Endothelial cell of umbilical vein (primary cell): ENCODE measurements at regions not wholly inside any gene's neighbourhood (a gene's known extent, or its start where the extent isn't known, plus 50 kb on each side); places are given as distances from the start of the nearest gene placed in this dataset.

Experiments
- CTCF ChIP-seq, 2 donors: IDR thresholded peaks; 1 replicate in 1 of 2; 2 replicates in 1 of 2; pipeline ENCODE4 v1.5.1; 2011; ENCODE audit warnings: low read length in 2 of 2, mild to moderate bottlenecking in 2 of 2, moderate library complexity in 2 of 2, control low read depth in 1 of 2, inconsistent platforms in 1 of 2, low read depth in 1 of 2; ENCODE audit not compliant: insufficient read depth in 1 of 2; ENCODE audit errors: extremely low read depth in 1 of 2
- EZH2 ChIP-seq: IDR thresholded peaks from 2 replicates; pipeline ENCODE4 v1.6.1; 2012; ENCODE audit warnings: borderline replicate concordance, low read depth, mild to moderate bottlenecking, moderate library complexity, low read length, inconsistent platforms; ENCODE audit not compliant: severe bottlenecking
- TF ChIP-seq, protein P1 (sequence below): IDR thresholded peaks from 2 replicates; pipeline ENCODE4 v1.6.1; 2011; ENCODE audit not compliant: insufficient read depth, insufficient read length

DNA sequence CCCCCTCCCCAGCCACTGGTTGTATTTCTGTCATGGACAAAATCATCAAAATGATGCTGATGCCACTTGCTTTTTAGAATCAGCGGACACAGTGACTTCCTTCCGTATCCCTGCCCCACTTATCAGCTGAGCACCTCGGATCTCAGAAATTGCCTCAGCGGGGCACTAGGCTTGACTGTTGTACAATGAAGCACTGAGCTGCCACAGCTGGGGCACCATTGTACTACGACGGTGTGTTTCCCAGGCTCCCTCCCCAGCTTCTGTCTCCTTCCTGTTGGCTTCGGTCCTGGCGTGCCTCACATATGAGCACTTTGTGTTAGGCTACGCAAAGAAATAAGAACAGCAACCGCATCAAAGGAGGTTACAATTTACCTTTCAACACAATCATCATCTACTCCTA, 82.4 kb downstream of the F11 start:
- TF ChIP-seq EZH2: no peak
- no peak for TF ChIP-seq CTCF (IDR thresholded peaks at IDR 0.05; ENCODE audit: extremely low read depth in 1 of 2, insufficient read depth in 1 of 2, low read depth in 1 of 2, low read length in 2 of 2)
- TF ChIP-seq, protein P1, sequence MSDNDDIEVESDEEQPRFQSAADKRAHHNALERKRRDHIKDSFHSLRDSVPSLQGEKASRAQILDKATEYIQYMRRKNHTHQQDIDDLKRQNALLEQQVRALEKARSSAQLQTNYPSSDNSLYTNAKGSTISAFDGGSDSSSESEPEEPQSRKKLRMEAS: no peak
